Gastroesophageal sphincter (tissue), 3 donors: ENCODE measurements at regions not wholly inside any gene's neighbourhood (a gene's known extent, or its start where the extent isn't known, plus 50 kb on each side); places are given as distances from the start of the nearest gene placed in this dataset.

Experiments used
- EP300 ChIP-seq: sonication (generic); formaldehyde crosslinking; IDR thresholded peaks from one replicate; pipeline ENCODE4 v1.6.1; 2017; ENCODE audit warnings: antibody characterized with exemption, mild to moderate bottlenecking
- POLR2A ChIP-seq, 2 donors: fragments of 450-650 bp; IDR thresholded peaks; one replicate each; pipeline ENCODE4 v1.6.1; 2017; ENCODE audit warnings: antibody characterized with exemption in 2 of 2, mild to moderate bottlenecking in 2 of 2, moderate library complexity in 1 of 2
- TF ChIP-seq, protein P1 (sequence below), 4 experiments: fragments of 200-600 bp in 2 of 4; fragments of 450-650 bp in 2 of 4; sonication (generic) in 1 of 4; IDR thresholded peaks; one replicate each; pipeline ENCODE4 v1.5.1; 2017 to 2019; ENCODE audit warnings: antibody characterized with exemption in 4 of 4, mild to moderate bottlenecking in 2 of 4, moderate library complexity in 2 of 4

DNA sequence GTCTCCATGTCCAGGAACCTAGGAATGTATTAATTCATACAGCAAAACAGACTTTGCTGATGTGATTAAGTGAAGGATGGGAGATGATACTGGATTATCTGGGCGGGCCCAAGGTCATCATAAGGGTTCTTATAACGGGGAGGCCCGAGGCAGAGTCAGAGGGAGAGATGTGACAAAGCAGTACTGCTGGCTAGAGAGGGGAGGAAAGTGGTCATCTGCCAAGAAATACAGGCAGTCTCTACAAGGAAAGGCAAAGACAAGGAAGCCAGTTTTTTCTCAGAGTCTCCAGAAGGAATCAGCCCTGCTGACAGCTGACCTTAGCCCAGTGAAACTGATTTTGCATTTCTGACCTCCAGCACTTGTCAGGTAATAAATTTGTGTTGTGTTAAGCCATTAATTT, 66.2 kb upstream of the CORO2B start:
- TF ChIP-seq, protein P1, sequence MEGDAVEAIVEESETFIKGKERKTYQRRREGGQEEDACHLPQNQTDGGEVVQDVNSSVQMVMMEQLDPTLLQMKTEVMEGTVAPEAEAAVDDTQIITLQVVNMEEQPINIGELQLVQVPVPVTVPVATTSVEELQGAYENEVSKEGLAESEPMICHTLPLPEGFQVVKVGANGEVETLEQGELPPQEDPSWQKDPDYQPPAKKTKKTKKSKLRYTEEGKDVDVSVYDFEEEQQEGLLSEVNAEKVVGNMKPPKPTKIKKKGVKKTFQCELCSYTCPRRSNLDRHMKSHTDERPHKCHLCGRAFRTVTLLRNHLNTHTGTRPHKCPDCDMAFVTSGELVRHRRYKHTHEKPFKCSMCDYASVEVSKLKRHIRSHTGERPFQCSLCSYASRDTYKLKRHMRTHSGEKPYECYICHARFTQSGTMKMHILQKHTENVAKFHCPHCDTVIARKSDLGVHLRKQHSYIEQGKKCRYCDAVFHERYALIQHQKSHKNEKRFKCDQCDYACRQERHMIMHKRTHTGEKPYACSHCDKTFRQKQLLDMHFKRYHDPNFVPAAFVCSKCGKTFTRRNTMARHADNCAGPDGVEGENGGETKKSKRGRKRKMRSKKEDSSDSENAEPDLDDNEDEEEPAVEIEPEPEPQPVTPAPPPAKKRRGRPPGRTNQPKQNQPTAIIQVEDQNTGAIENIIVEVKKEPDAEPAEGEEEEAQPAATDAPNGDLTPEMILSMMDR (IDR thresholded peaks at IDR 0.05), result no peak
- no peak for TF ChIP-seq EP300
- no peak for TF ChIP-seq POLR2A (IDR thresholded peaks at IDR 0.05)
